Parathyroid adenoma (tissue), 2 donors: ENCODE measurements at regions not wholly inside any gene's neighbourhood (a gene's known extent, or its start where the extent isn't known, plus 50 kb on each side); places are given as distances from the start of the nearest gene placed in this dataset.

Experiments used
- H2AFZ ChIP-seq: fragments of 300-600 bp; sonication (generic); one replicate; pipeline ENCODE4 v1.7.0; 2017; ENCODE audit warnings: antibody characterized with exemption, mild to moderate bottlenecking
- H3K27ac ChIP-seq: fragments of 300-600 bp; sonication (generic); one replicate; pipeline ENCODE4 v1.7.0; 2017
- H3K27me3 ChIP-seq: fragments of 300-600 bp; sonication (generic); one replicate; pipeline ENCODE4 v1.7.0; 2017; ENCODE audit warnings: low read length; ENCODE audit not compliant: control insufficient read depth, insufficient read depth
- H3K36me3 ChIP-seq: fragments of 300-600 bp; sonication (generic); one replicate; pipeline ENCODE4 v1.7.0; 2017; ENCODE audit warnings: low read length; ENCODE audit not compliant: control insufficient read depth, insufficient read depth
- H3K4me1 ChIP-seq: fragments of 300-600 bp; sonication (generic); one replicate; pipeline ENCODE4 v1.7.0; 2017; ENCODE audit warnings: control low read depth
- H3K4me2 ChIP-seq: fragments of 300-600 bp; sonication (generic); one replicate; pipeline ENCODE4 v1.7.0; 2017; ENCODE audit warnings: low read length
- H3K4me3 ChIP-seq: fragments of 300-600 bp; sonication (generic); one replicate; pipeline ENCODE4 v1.7.0; 2017; ENCODE audit warnings: low read depth, low read length
- H3K79me2 ChIP-seq: fragments of 300-600 bp; sonication (generic); one replicate; pipeline ENCODE4 v1.7.0; 2017; ENCODE audit warnings: control low read depth
- H3K9ac ChIP-seq: fragments of 300-600 bp; sonication (generic); one replicate; pipeline ENCODE4 v1.7.0; 2017; ENCODE audit warnings: mild to moderate bottlenecking
- H3K9me3 ChIP-seq: fragments of 300-600 bp; sonication (generic); one replicate; pipeline ENCODE4 v1.7.0; 2017; ENCODE audit warnings: low read length; ENCODE audit not compliant: control insufficient read depth
- TF ChIP-seq, protein P1 (sequence below): fragments of 300-600 bp; sonication (generic); IDR thresholded peaks from one replicate; pipeline ENCODE4 v1.7.0; 2017; ENCODE audit warnings: antibody characterized with exemption, mild to moderate bottlenecking
- donor health status: primary hyperparathyroidism.

DNA sequence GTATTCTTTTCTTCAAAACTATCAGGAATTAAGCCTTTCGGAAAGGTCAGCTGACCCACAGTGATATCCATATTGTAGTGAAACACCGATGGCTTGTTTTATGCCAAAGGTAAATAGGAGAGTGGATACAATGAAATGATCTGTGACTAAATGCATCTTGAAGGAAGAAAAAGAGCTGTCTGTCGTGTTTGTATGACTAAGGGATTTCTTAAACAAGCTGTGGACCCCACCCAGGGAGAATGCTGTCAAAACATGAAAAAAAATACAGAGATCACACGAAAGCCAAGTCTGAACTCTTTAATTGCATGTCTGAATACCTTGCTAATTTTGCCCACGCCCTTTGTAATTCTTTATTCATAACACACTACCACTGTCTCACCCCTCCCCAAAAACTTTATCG lies 286.4 kb upstream of the WWC1 start:
- Histone ChIP-seq H3K27me3 (no peaks in the 10 kb centered on the region), H3K4me2 (no peak overlapping the region), H3K9ac (no peak overlapping the region), H3K4me3 (no peak overlapping the region), H3K27ac (no peak overlapping the region), H3K4me1 (no peaks in the 10 kb centered on the region), H3K9me3 (no peaks in the 10 kb centered on the region), H3K36me3 (no peaks in the 10 kb centered on the region), H2AFZ (no peak overlapping the region), H3K79me2 (no peaks in the 10 kb centered on the region)
- TF ChIP-seq, protein P1, sequence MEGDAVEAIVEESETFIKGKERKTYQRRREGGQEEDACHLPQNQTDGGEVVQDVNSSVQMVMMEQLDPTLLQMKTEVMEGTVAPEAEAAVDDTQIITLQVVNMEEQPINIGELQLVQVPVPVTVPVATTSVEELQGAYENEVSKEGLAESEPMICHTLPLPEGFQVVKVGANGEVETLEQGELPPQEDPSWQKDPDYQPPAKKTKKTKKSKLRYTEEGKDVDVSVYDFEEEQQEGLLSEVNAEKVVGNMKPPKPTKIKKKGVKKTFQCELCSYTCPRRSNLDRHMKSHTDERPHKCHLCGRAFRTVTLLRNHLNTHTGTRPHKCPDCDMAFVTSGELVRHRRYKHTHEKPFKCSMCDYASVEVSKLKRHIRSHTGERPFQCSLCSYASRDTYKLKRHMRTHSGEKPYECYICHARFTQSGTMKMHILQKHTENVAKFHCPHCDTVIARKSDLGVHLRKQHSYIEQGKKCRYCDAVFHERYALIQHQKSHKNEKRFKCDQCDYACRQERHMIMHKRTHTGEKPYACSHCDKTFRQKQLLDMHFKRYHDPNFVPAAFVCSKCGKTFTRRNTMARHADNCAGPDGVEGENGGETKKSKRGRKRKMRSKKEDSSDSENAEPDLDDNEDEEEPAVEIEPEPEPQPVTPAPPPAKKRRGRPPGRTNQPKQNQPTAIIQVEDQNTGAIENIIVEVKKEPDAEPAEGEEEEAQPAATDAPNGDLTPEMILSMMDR, result no peak

DNA sequence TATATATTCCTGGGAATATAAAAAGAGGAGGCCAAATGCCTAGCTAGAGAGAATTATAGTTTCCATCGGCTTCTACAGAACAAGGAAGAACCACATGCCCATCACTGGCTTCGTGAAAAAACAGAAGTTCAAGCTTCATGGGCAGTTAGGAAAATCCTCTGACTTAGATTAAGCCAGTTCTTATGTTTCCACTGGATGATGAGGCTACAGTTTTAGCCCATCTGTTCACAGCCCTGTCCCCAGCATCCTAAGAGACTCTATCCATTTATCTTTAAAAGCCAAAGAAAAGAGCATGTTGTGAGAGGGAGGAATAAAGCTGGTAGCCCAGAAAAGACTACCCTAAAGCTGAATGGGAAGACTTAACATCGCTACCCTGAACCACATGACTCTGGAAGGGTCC lies 285.5 kb upstream of the WWC1 start:
- H3K4me3 ChIP-seq, result no peak overlapping the region
- H3K27me3 ChIP-seq, result no peaks in the 10 kb centered on the region
- no peaks in the 10 kb centered on the region for H3K4me1 ChIP-seq
- no peaks in the 10 kb centered on the region for H3K9me3 ChIP-seq
- H3K79me2 ChIP-seq, result no peaks in the 10 kb centered on the region
- H3K4me2 ChIP-seq, result no peak overlapping the region
- no peak overlapping the region for H3K27ac ChIP-seq
- no peak overlapping the region for H3K9ac ChIP-seq
- TF ChIP-seq, protein P1, result no peak
- no peak overlapping the region for H2AFZ ChIP-seq
- H3K36me3 ChIP-seq, result no peaks in the 10 kb centered on the region

DNA sequence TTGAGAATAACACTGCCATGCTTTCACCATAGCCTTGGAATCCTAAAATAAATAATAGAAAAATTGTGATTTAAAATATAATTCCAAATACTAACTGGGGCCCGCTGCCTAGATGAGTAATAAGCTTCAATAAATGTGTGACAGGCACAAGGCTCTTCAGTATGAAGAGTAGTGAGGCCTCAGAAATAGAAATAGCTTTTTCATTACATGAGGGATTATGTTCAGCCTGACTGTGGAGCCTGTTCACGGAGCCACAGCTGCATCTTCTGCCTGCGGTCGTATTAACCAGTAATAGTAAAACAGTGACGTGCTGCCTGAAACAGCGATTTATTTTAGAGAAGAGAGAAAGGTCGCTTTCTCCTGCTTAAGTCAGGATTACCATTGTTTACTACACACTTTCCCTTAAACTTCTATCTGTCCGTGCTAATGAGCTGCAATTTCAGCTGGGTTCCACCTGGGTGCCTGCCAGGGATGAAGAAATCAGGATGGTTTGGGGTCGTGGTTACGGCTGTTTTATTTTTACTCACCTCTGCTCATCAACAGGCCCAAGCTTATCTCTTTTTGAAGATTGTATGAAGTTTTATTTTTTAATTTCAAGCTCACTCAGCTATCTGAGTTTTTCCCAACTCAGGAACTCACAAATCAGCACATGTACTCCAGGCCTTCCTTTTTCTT lies 284.9 kb upstream of the WWC1 start:
- Histone ChIP-seq H3K9ac (no peak overlapping the region), H2AFZ (no peak overlapping the region), H3K4me1 (no peaks in the 10 kb centered on the region), H3K36me3 (no peaks in the 10 kb centered on the region), H3K27ac (no peak overlapping the region), H3K4me2 (no peak overlapping the region), H3K79me2 (no peaks in the 10 kb centered on the region), H3K9me3 (no peaks in the 10 kb centered on the region), H3K4me3 (no peak overlapping the region), H3K27me3 (no peaks in the 10 kb centered on the region)
- TF ChIP-seq, protein P1, result no peak

- H3K9ac ChIP-seq, result no peak overlapping the region
- H3K36me3 ChIP-seq, result no peaks in the 10 kb centered on the region
- TF ChIP-seq, protein P1, result no peak
- H3K4me3 ChIP-seq, result no peak overlapping the region
- H3K79me2 ChIP-seq, result no peaks in the 10 kb centered on the region
- H3K27ac ChIP-seq, result no peak overlapping the region
- H3K4me2 ChIP-seq, result no peak overlapping the region
- no peaks in the 10 kb centered on the region for H3K4me1 ChIP-seq
- no peaks in the 10 kb centered on the region for H3K27me3 ChIP-seq
- no peak overlapping the region for H2AFZ ChIP-seq
- H3K9me3 ChIP-seq, result no peaks in the 10 kb centered on the region
These were observed 284.2 kb upstream of the WWC1 start for GRCh38 chr5:168007286-168007685.

GRCh38 chr5:168008555-168008954 lies 282.9 kb upstream of the WWC1 start:
- Histone ChIP-seq H3K4me3 (no peak overlapping the region), H3K36me3 (no peaks in the 10 kb centered on the region)

More at GRCh38 chr5:168008555-168008954, 282.9 kb upstream of the WWC1 start:
- Histone ChIP-seq H3K9ac (no peak overlapping the region), H3K27me3 (no peaks in the 10 kb centered on the region), H3K4me1 (no peaks in the 10 kb centered on the region), H3K27ac (no peak overlapping the region), H3K9me3 (no peaks in the 10 kb centered on the region), H3K79me2 (no peaks in the 10 kb centered on the region), H3K4me2 (no peak overlapping the region), H2AFZ (no peak overlapping the region)
- TF ChIP-seq, protein P1, result no peak
